ENCODE measurements at regions not wholly inside any gene's neighbourhood (a gene's known extent, or its start where the extent isn't known, plus 50 kb on each side); places are given as distances from the start of the nearest gene placed in this dataset.

- ATAC-seq (ENCODE audit: low FRiP score) = no peak
- no peak for DNase-seq (ENCODE audit: low spot score)
- no peak for TF ChIP-seq CTCF (IDR thresholded peaks at IDR 0.05)
Observed at GRCh38 chr16:6492742-6493141, 839.9 kb upstream of the RBFOX1 start.

GRCh38 chr16:6484935-6485334 lies 847.7 kb upstream of the RBFOX1 start:
- DNase-seq (ENCODE audit: low spot score) (no peak), ATAC-seq (ENCODE audit: low FRiP score) (no peak)
- no peak for TF ChIP-seq CTCF (IDR thresholded peaks at IDR 0.05)

- TF ChIP-seq CTCF (IDR thresholded peaks at IDR 0.05) = no peak
- no peak for ATAC-seq (ENCODE audit: low FRiP score)
Observed at GRCh38 chr16:6484081-6484480, 848.6 kb upstream of the RBFOX1 start.

GRCh38 chr16:6483469-6484033 lies 849.1 kb upstream of the RBFOX1 start:
- no peak for DNase-seq (ENCODE audit: low spot score)
- no peak for TF ChIP-seq CTCF (IDR thresholded peaks at IDR 0.05)
- ATAC-seq (ENCODE audit: low FRiP score) = no peak

More at GRCh38 chr16:6484081-6484480, 848.6 kb upstream of the RBFOX1 start:
- DNase-seq (ENCODE audit: low spot score) = no peak

GRCh38 chr16:6482696-6483468 lies 849.8 kb upstream of the RBFOX1 start:
- TF ChIP-seq CTCF (IDR thresholded peaks at IDR 0.05) = no peak
- DNase-seq (ENCODE audit: low spot score) = no peak
- no peak for ATAC-seq (ENCODE audit: low FRiP score)

GRCh38 chr16:6481894-6482293 lies 850.8 kb upstream of the RBFOX1 start:
- no peak for ATAC-seq (ENCODE audit: low FRiP score)
- no peak for DNase-seq (ENCODE audit: low spot score)
- no peak for TF ChIP-seq CTCF (IDR thresholded peaks at IDR 0.05)

GRCh38 chr16:6453742-6454141 lies 878.9 kb upstream of the RBFOX1 start:
- no peak for DNase-seq (ENCODE audit: low spot score)
- TF ChIP-seq CTCF (IDR thresholded peaks at IDR 0.05) = no peak
- no peak for ATAC-seq (ENCODE audit: low FRiP score)
